Fibroblast of lung (primary cell): ENCODE measurements at regions not wholly inside any gene's neighbourhood (a gene's known extent, or its start where the extent isn't known, plus 50 kb on each side); places are given as distances from the start of the nearest gene placed in this dataset.

ENCODE experiments used
- DNase-seq, 2 donors: peaks; one replicate each; pipeline versions ENCODE4 v3.0.0 to v3.0.0-alpha.2; 2010; ENCODE audit warnings: low read depth in 2 of 2
- H2AFZ ChIP-seq: 2 replicates; pipeline ENCODE4 v1.5.1; 2012; ENCODE audit warnings: low read length, control low read depth, inconsistent platforms
- H3K27ac ChIP-seq: 2 replicates; pipeline ENCODE4 v1.5.1; 2011; ENCODE audit warnings: low read length, control low read depth; ENCODE audit not compliant: insufficient read depth
- H3K27me3 ChIP-seq: 2 replicates; pipeline ENCODE4 v1.5.1; 2011; ENCODE audit warnings: mild to moderate bottlenecking, low read length; ENCODE audit not compliant: control insufficient read depth, insufficient read depth
- H3K36me3 ChIP-seq: 2 replicates; pipeline ENCODE4 v1.5.1; 2011; ENCODE audit warnings: low read length; ENCODE audit not compliant: control insufficient read depth, insufficient read depth
- H3K4me1 ChIP-seq: 2 replicates; pipeline ENCODE4 v1.5.1; 2011; ENCODE audit warnings: low read length; ENCODE audit not compliant: control insufficient read depth, insufficient read depth; ENCODE audit errors: extremely low read depth
- H3K4me2 ChIP-seq: 2 replicates; pipeline ENCODE4 v1.5.1; 2011; ENCODE audit warnings: low read length, control low read depth; ENCODE audit not compliant: insufficient read depth; ENCODE audit errors: extremely low read depth
- H3K4me3 ChIP-seq, 4 experiments: fragments of 200-600 bp in 1 of 4; sonication (generic) in 1 of 4; replicated peaks in 1 of 4; 2 replicates each; pipeline ENCODE4 v1.5.1; 2011 to 2016; ENCODE audit warnings: low read length in 4 of 4, low read depth in 3 of 4, mild to moderate bottlenecking in 3 of 4, control low read depth in 2 of 4, inconsistent platforms in 1 of 4, mixed read lengths in 1 of 4; ENCODE audit not compliant: insufficient read depth in 1 of 4; ENCODE audit errors: control extremely low read depth in 1 of 4
- H3K79me2 ChIP-seq: 2 replicates; pipeline ENCODE4 v1.5.1; 2012; ENCODE audit warnings: mild to moderate bottlenecking, low read length, inconsistent platforms; ENCODE audit not compliant: control insufficient read depth, insufficient read depth
- H3K9ac ChIP-seq: 2 replicates; pipeline ENCODE4 v1.5.1; 2011; ENCODE audit warnings: mild to moderate bottlenecking, low read length, control low read depth; ENCODE audit not compliant: insufficient read depth
- H3K9me3 ChIP-seq: 2 replicates; pipeline ENCODE4 v1.5.1; 2012; ENCODE audit warnings: low read depth, low read length; ENCODE audit not compliant: control insufficient read depth, insufficient read depth
- H4K20me1 ChIP-seq: 2 replicates; pipeline ENCODE4 v1.5.1; 2011; ENCODE audit warnings: low read length; ENCODE audit not compliant: control insufficient read depth, insufficient read depth; ENCODE audit errors: extremely low read depth
- EZH2 ChIP-seq: IDR thresholded peaks from 2 replicates; pipeline ENCODE4 v1.5.1; 2012; ENCODE audit warnings: low read length, control low read depth, mild to moderate bottlenecking; ENCODE audit errors: missing control alignments
- TF ChIP-seq, protein P1 (sequence below), 2 donors: IDR thresholded peaks in 1 of 2; conservative IDR thresholded peaks in 1 of 2; 1 replicate in 1 of 2; 2 replicates in 1 of 2; pipeline ENCODE4 v1.5.1; 2011 to 2012; ENCODE audit warnings: low read length in 2 of 2, control low read depth in 1 of 2, inconsistent platforms in 1 of 2, low read depth in 1 of 2, mild to moderate bottlenecking in 1 of 2

DNA sequence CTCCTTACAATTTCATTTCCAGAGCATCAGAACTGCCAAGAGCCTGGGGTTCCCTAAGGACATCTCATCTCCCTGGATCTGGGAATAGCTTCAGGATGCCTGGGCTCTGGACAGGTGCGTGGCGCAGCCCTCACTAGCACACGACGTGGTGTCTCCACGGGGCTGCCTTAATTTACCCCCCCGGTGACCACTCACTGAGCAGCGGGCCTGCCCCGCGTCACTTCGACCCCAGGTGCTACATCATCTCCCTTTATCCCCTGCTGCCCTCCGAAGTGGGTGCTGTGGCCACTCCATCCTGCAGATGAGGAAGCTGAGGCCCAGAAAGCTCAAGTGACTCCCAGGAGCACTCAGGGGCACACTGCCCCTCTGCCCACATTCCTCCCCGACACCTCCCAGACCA is 177.8 kb upstream of the SFSWAP start:
- no peak overlapping the region for H3K4me2 ChIP-seq
- no peak overlapping the region for H3K4me3 ChIP-seq
- H3K36me3 ChIP-seq = no peaks in the 10 kb centered on the region
- no peak for DNase-seq
- H4K20me1 ChIP-seq = no peaks in the 10 kb centered on the region
- H3K79me2 ChIP-seq = no peaks in the 10 kb centered on the region
- no peaks in the 10 kb centered on the region for H3K9me3 ChIP-seq
- H3K9ac ChIP-seq = no peak overlapping the region
- H3K4me1 ChIP-seq = no peaks in the 10 kb centered on the region
- TF ChIP-seq, protein P1, sequence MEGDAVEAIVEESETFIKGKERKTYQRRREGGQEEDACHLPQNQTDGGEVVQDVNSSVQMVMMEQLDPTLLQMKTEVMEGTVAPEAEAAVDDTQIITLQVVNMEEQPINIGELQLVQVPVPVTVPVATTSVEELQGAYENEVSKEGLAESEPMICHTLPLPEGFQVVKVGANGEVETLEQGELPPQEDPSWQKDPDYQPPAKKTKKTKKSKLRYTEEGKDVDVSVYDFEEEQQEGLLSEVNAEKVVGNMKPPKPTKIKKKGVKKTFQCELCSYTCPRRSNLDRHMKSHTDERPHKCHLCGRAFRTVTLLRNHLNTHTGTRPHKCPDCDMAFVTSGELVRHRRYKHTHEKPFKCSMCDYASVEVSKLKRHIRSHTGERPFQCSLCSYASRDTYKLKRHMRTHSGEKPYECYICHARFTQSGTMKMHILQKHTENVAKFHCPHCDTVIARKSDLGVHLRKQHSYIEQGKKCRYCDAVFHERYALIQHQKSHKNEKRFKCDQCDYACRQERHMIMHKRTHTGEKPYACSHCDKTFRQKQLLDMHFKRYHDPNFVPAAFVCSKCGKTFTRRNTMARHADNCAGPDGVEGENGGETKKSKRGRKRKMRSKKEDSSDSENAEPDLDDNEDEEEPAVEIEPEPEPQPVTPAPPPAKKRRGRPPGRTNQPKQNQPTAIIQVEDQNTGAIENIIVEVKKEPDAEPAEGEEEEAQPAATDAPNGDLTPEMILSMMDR (conservative IDR thresholded peaks at IDR 0.05 in 1 of 2, IDR thresholded peaks at IDR 0.05 in 1 of 2; ENCODE audit: low read depth in 1 of 2, low read length in 2 of 2) = no peak
- TF ChIP-seq EZH2 = no peak
- H3K27ac ChIP-seq = no peak overlapping the region
- no peaks in the 10 kb centered on the region for H3K27me3 ChIP-seq
- H2AFZ ChIP-seq = no peak overlapping the region

GRCh38 chr12:131535779-131536178 is 175.1 kb upstream of the SFSWAP start:
- Histone ChIP-seq H3K4me1 (no peaks in the 10 kb centered on the region), H3K79me2 (no peaks in the 10 kb centered on the region), H3K9ac (no peak overlapping the region), H3K27ac (no peak overlapping the region), H3K4me3 (no peak overlapping the region), H3K9me3 (peaks cover 2% of the 10 kb centered on the region), H4K20me1 (no peaks in the 10 kb centered on the region), H3K27me3 (no peaks in the 10 kb centered on the region), H3K36me3 (no peaks in the 10 kb centered on the region), H3K4me2 (no peak overlapping the region), H2AFZ (no peak overlapping the region)
- no peak for DNase-seq
- TF ChIP-seq EZH2 = no peak
- TF ChIP-seq, protein P1 (conservative IDR thresholded peaks at IDR 0.05 in 1 of 2, IDR thresholded peaks at IDR 0.05 in 1 of 2; ENCODE audit: low read depth in 1 of 2, low read length in 2 of 2) = no peak

GRCh38 chr12:131536337-131536736 is 174.6 kb upstream of the SFSWAP start:
- DNase-seq = no peak
- no peaks in the 10 kb centered on the region for H3K27me3 ChIP-seq
- TF ChIP-seq EZH2 = no peak
- TF ChIP-seq, protein P1 (conservative IDR thresholded peaks at IDR 0.05 in 1 of 2, IDR thresholded peaks at IDR 0.05 in 1 of 2; ENCODE audit: low read depth in 1 of 2, low read length in 2 of 2) = no peak
- H3K79me2 ChIP-seq = no peaks in the 10 kb centered on the region
- H3K9me3 ChIP-seq = peaks cover 2% of the 10 kb centered on the region
- no peak overlapping the region for H3K27ac ChIP-seq
- no peaks in the 10 kb centered on the region for H4K20me1 ChIP-seq
- no peak overlapping the region for H3K4me3 ChIP-seq
- no peaks in the 10 kb centered on the region for H3K36me3 ChIP-seq
- no peaks in the 10 kb centered on the region for H3K4me1 ChIP-seq
- no peak overlapping the region for H2AFZ ChIP-seq
- no peak overlapping the region for H3K4me2 ChIP-seq
- H3K9ac ChIP-seq = no peak overlapping the region
